ENCODE measurements at regions not wholly inside any gene's neighbourhood (a gene's known extent, or its start where the extent isn't known, plus 50 kb on each side); places are given as distances from the start of the nearest gene placed in this dataset.
"Not testable (repeated sequence)": the region's sequence is repeated elsewhere in the genome, so short reads cannot be mapped to it uniquely, and the experiment has no call there.

GRCh38 chrX:16316331-16316730 is 149.1 kb downstream of the MAGEB17 start:
- Histone ChIP-seq H3K4me3 (ENCODE audit: low read depth, low read length) (no peak overlapping the region), H3K9ac (ENCODE audit: low read depth, low read length) (no peak overlapping the region), H3K36me3 (ENCODE audit: control insufficient read depth, insufficient read depth, low read length) (no peaks in the 10 kb centered on the region), H3K27me3 (ENCODE audit: control insufficient read depth, insufficient read depth, low read length) (no peaks in the 10 kb centered on the region), H3K27ac (ENCODE audit: low read depth, low read length) (no peak overlapping the region), H3K9me3 (ENCODE audit: control insufficient read depth, insufficient read depth, low read length) (peaks cover 5% of the 10 kb centered on the region), H3K4me1 (ENCODE audit: control insufficient read depth, insufficient read depth, low read length) (peaks cover 37% of the 10 kb centered on the region)

- Histone ChIP-seq H3K9ac (ENCODE audit: low read depth, low read length) (no peak overlapping the region), H3K36me3 (ENCODE audit: control insufficient read depth, insufficient read depth, low read length) (no peaks in the 10 kb centered on the region), H3K27ac (ENCODE audit: low read depth, low read length) (no peak overlapping the region), H3K4me3 (ENCODE audit: low read depth, low read length) (no peak overlapping the region), H3K27me3 (ENCODE audit: control insufficient read depth, insufficient read depth, low read length) (no peaks in the 10 kb centered on the region), H3K9me3 (ENCODE audit: control insufficient read depth, insufficient read depth, low read length) (peaks cover 9% of the 10 kb centered on the region), H3K4me1 (ENCODE audit: control insufficient read depth, insufficient read depth, low read length) (peaks cover 5% of the 10 kb centered on the region)
Measured at GRCh38 chrX:16319929-16320328, 152.6 kb downstream of the MAGEB17 start.

GRCh38 chrX:16320765-16321355 is 153.6 kb downstream of the MAGEB17 start:
- Histone ChIP-seq H3K27me3 (ENCODE audit: control insufficient read depth, insufficient read depth, low read length) (no peaks in the 10 kb centered on the region), H3K36me3 (ENCODE audit: control insufficient read depth, insufficient read depth, low read length) (no peaks in the 10 kb centered on the region), H3K4me3 (ENCODE audit: low read depth, low read length) (no peak overlapping the region), H3K9me3 (ENCODE audit: control insufficient read depth, insufficient read depth, low read length) (peaks cover 9% of the 10 kb centered on the region), H3K27ac (ENCODE audit: low read depth, low read length) (no peak overlapping the region), H3K4me1 (ENCODE audit: control insufficient read depth, insufficient read depth, low read length) (no peaks in the 10 kb centered on the region), H3K9ac (ENCODE audit: low read depth, low read length) (no peak overlapping the region)

GRCh38 chrX:16333453-16333852 is 166.2 kb downstream of the MAGEB17 start:
- Histone ChIP-seq H3K4me1 (ENCODE audit: control insufficient read depth, insufficient read depth, low read length) (no peaks in the 10 kb centered on the region), H3K27me3 (ENCODE audit: control insufficient read depth, insufficient read depth, low read length) (no peaks in the 10 kb centered on the region), H3K4me3 (ENCODE audit: low read depth, low read length) (no peak overlapping the region), H3K9ac (ENCODE audit: low read depth, low read length) (no peak overlapping the region), H3K27ac (ENCODE audit: low read depth, low read length) (no peak overlapping the region), H3K9me3 (ENCODE audit: control insufficient read depth, insufficient read depth, low read length) (no peaks in the 10 kb centered on the region), H3K36me3 (ENCODE audit: control insufficient read depth, insufficient read depth, low read length) (no peaks in the 10 kb centered on the region)

GRCh38 chrX:16335181-16335580 is 167.9 kb downstream of the MAGEB17 start:
- Histone ChIP-seq H3K9me3 (ENCODE audit: control insufficient read depth, insufficient read depth, low read length) (no peaks in the 10 kb centered on the region), H3K9ac (ENCODE audit: low read depth, low read length) (no peak overlapping the region), H3K27me3 (ENCODE audit: control insufficient read depth, insufficient read depth, low read length) (no peaks in the 10 kb centered on the region), H3K27ac (ENCODE audit: low read depth, low read length) (no peak overlapping the region), H3K4me3 (ENCODE audit: low read depth, low read length) (no peak overlapping the region), H3K4me1 (ENCODE audit: control insufficient read depth, insufficient read depth, low read length) (no peaks in the 10 kb centered on the region), H3K36me3 (ENCODE audit: control insufficient read depth, insufficient read depth, low read length) (no peaks in the 10 kb centered on the region)

GRCh38 chrX:16347968-16348670 is 180.8 kb downstream of the MAGEB17 start:
- H3K36me3 ChIP-seq (ENCODE audit: control insufficient read depth, insufficient read depth, low read length), result no peaks in the 10 kb centered on the region
- H3K27me3 ChIP-seq (ENCODE audit: control insufficient read depth, insufficient read depth, low read length), result peaks cover 3% of the 10 kb centered on the region; the same call in 1 of the 2 replicates
- no peak overlapping the region for H3K27ac ChIP-seq (ENCODE audit: low read depth, low read length)
- H3K4me1 ChIP-seq (ENCODE audit: control insufficient read depth, insufficient read depth, low read length), result peaks cover 10% of the 10 kb centered on the region; the same call in 1 of the 2 replicates
- no peak overlapping the region for H3K9ac ChIP-seq (ENCODE audit: low read depth, low read length)
- H3K9me3 ChIP-seq (ENCODE audit: control insufficient read depth, insufficient read depth, low read length), result no peaks in the 10 kb centered on the region
- H3K4me3 ChIP-seq (ENCODE audit: low read depth, low read length), result no peak overlapping the region

- H3K36me3 ChIP-seq (ENCODE audit: control insufficient read depth, insufficient read depth, low read length), result no peaks in the 10 kb centered on the region; the same call in 1 of the 2 replicates
- H3K27me3 ChIP-seq (ENCODE audit: control insufficient read depth, insufficient read depth, low read length), result no peaks in the 10 kb centered on the region
- no peak overlapping the region for H3K27ac ChIP-seq (ENCODE audit: low read depth, low read length)
- H3K9me3 ChIP-seq (ENCODE audit: control insufficient read depth, insufficient read depth, low read length), result peaks cover 15% of the 10 kb centered on the region
- no peaks in the 10 kb centered on the region for H3K4me1 ChIP-seq (ENCODE audit: control insufficient read depth, insufficient read depth, low read length)
- H3K9ac ChIP-seq (ENCODE audit: low read depth, low read length), result no peak overlapping the region
- H3K4me3 ChIP-seq (ENCODE audit: low read depth, low read length), result no peak overlapping the region
Measured at GRCh38 chrX:16357902-16358301, 190.6 kb downstream of the MAGEB17 start.

- H3K9me3 ChIP-seq (ENCODE audit: control insufficient read depth, insufficient read depth, low read length), result peaks cover 15% of the 10 kb centered on the region
- not testable (repeated sequence) for H3K4me3 ChIP-seq (ENCODE audit: low read depth, low read length); H3K27me3 ChIP-seq (ENCODE audit: control insufficient read depth, insufficient read depth, low read length); H3K36me3 ChIP-seq (ENCODE audit: control insufficient read depth, insufficient read depth, low read length); H3K4me1 ChIP-seq (ENCODE audit: control insufficient read depth, insufficient read depth, low read length); H3K27ac ChIP-seq (ENCODE audit: low read depth, low read length); H3K9ac ChIP-seq (ENCODE audit: low read depth, low read length)
Measured at GRCh38 chrX:16360056-16360455, 192.8 kb downstream of the MAGEB17 start.

GRCh38 chrX:16368696-16369095 is 201.4 kb downstream of the MAGEB17 start:
- no peaks in the 10 kb centered on the region for H3K27me3 ChIP-seq (ENCODE audit: control insufficient read depth, insufficient read depth, low read length)
- no peaks in the 10 kb centered on the region for H3K9me3 ChIP-seq (ENCODE audit: control insufficient read depth, insufficient read depth, low read length)
- H3K4me3 ChIP-seq (ENCODE audit: low read depth, low read length), result no peak overlapping the region
- no peaks in the 10 kb centered on the region for H3K4me1 ChIP-seq (ENCODE audit: control insufficient read depth, insufficient read depth, low read length)
- H3K36me3 ChIP-seq (ENCODE audit: control insufficient read depth, insufficient read depth, low read length), result no peaks in the 10 kb centered on the region
- no peak overlapping the region for H3K9ac ChIP-seq (ENCODE audit: low read depth, low read length)
- H3K27ac ChIP-seq (ENCODE audit: low read depth, low read length), result no peak overlapping the region

GRCh38 chrX:16376056-16376455 is 208.8 kb downstream of the MAGEB17 start:
- no peak overlapping the region for H3K9ac ChIP-seq (ENCODE audit: low read depth, low read length)
- no peak overlapping the region for H3K4me3 ChIP-seq (ENCODE audit: low read depth, low read length)
- H3K9me3 ChIP-seq (ENCODE audit: control insufficient read depth, insufficient read depth, low read length), result peaks cover 7% of the 10 kb centered on the region; the same call in 1 of the 2 replicates
- peaks cover 11% of the 10 kb centered on the region for H3K4me1 ChIP-seq (ENCODE audit: control insufficient read depth, insufficient read depth, low read length)
- H3K36me3 ChIP-seq (ENCODE audit: control insufficient read depth, insufficient read depth, low read length), result no peaks in the 10 kb centered on the region
- no peak overlapping the region for H3K27ac ChIP-seq (ENCODE audit: low read depth, low read length)
- no peaks in the 10 kb centered on the region for H3K27me3 ChIP-seq (ENCODE audit: control insufficient read depth, insufficient read depth, low read length)

GRCh38 chrX:16386126-16386525 is 218.8 kb downstream of the MAGEB17 start:
- Histone ChIP-seq H3K4me1 (ENCODE audit: control insufficient read depth, insufficient read depth, low read length) (peaks cover 23% of the 10 kb centered on the region), H3K36me3 (ENCODE audit: control insufficient read depth, insufficient read depth, low read length) (no peaks in the 10 kb centered on the region), H3K9ac (ENCODE audit: low read depth, low read length) (no peak overlapping the region), H3K27me3 (ENCODE audit: control insufficient read depth, insufficient read depth, low read length) (no peaks in the 10 kb centered on the region), H3K4me3 (ENCODE audit: low read depth, low read length) (no peak overlapping the region), H3K9me3 (ENCODE audit: control insufficient read depth, insufficient read depth, low read length) (0 out of 2 replicates have a peak, but pooled peaks cover 4% of the 10 kb centered on the region), H3K27ac (ENCODE audit: low read depth, low read length) (no peak overlapping the region)
